ENCODE measurements at regions not wholly inside any gene's neighbourhood (a gene's known extent, or its start where the extent isn't known, plus 50 kb on each side); places are given as distances from the start of the nearest gene placed in this dataset.
"Not testable (repeated sequence)": the region's sequence is repeated elsewhere in the genome, so short reads cannot be mapped to it uniquely, and the experiment has no call there.

GRCh38 chr7:24395512-24395911 is 111.5 kb downstream of the NPY start:
- no peak for DNase-seq (ENCODE audit: low read depth)

GRCh38 chr7:24396387-24396786 is 112.4 kb downstream of the NPY start:
- DNase-seq (ENCODE audit: low read depth) = not testable (repeated sequence)

- DNase-seq (ENCODE audit: low read depth) = peak; percentile 30
Measured at GRCh38 chr7:24401628-24402593, 117.9 kb downstream of the NPY start.

GRCh38 chr7:24402655-24403054 is 118.7 kb downstream of the NPY start:
- no peak for DNase-seq (ENCODE audit: low read depth)

GRCh38 chr7:24403557-24403956 is 119.6 kb downstream of the NPY start:
- no peak for DNase-seq (ENCODE audit: low read depth)

GRCh38 chr7:24404315-24404714 is 120.3 kb downstream of the NPY start:
- no peak for DNase-seq (ENCODE audit: low read depth)

- DNase-seq (ENCODE audit: low read depth) = no peak
Measured at GRCh38 chr7:24405002-24405401, 121.0 kb downstream of the NPY start.

GRCh38 chr7:24406053-24406788 is 122.2 kb downstream of the NPY start:
- DNase-seq (ENCODE audit: low read depth) = no peak

- DNase-seq (ENCODE audit: low read depth) = no peak
Measured at GRCh38 chr7:24406789-24407299, 122.9 kb downstream of the NPY start.

- no peak for DNase-seq (ENCODE audit: low read depth)
Measured at GRCh38 chr7:24407965-24408364, 124.0 kb downstream of the NPY start.

GRCh38 chr7:24408798-24409430 is 124.9 kb downstream of the NPY start:
- DNase-seq (ENCODE audit: low read depth) = no peak

GRCh38 chr7:24409431-24410024 is 125.5 kb downstream of the NPY start:
- no peak for DNase-seq (ENCODE audit: low read depth)

GRCh38 chr7:24411226-24411625 is 127.2 kb downstream of the NPY start:
- DNase-seq (ENCODE audit: low read depth) = no peak

- no peak for DNase-seq (ENCODE audit: low read depth)
Measured at GRCh38 chr7:24417526-24418120, 133.6 kb downstream of the NPY start.

- peak; percentile 29 for DNase-seq (ENCODE audit: low read depth)
Measured at GRCh38 chr7:24419077-24419476, 135.1 kb downstream of the NPY start.

- DNase-seq (ENCODE audit: low read depth) = no peak
Measured at GRCh38 chr7:24419511-24419910, 135.5 kb downstream of the NPY start.

- no peak for DNase-seq (ENCODE audit: low read depth)
Measured at GRCh38 chr7:24422441-24423010, 138.5 kb downstream of the NPY start.

GRCh38 chr7:24425664-24426063 is 141.7 kb downstream of the NPY start:
- no peak for DNase-seq (ENCODE audit: low read depth)

GRCh38 chr7:24427048-24427447 is 143.1 kb downstream of the NPY start:
- no peak for DNase-seq (ENCODE audit: low read depth)

- DNase-seq (ENCODE audit: low read depth) = no peak
Measured at GRCh38 chr7:24428676-24429075, 144.6 kb upstream of the PALS2 start.

GRCh38 chr7:24432677-24433076 is 140.6 kb upstream of the PALS2 start:
- no peak for DNase-seq (ENCODE audit: low read depth)

Measured in EH (cell line).